HG03097 (cell line): ENCODE measurements at regions not wholly inside any gene's neighbourhood (a gene's known extent, or its start where the extent isn't known, plus 50 kb on each side); places are given as distances from the start of the nearest gene placed in this dataset.

ENCODE experiments used
- ATAC-seq: cut with Tn5 transposase; IDR thresholded peaks from one replicate; pipeline ENCODE4 v1.9.1; 2021; ENCODE audit not compliant: unreplicated experiment, low FRiP score

DNA sequence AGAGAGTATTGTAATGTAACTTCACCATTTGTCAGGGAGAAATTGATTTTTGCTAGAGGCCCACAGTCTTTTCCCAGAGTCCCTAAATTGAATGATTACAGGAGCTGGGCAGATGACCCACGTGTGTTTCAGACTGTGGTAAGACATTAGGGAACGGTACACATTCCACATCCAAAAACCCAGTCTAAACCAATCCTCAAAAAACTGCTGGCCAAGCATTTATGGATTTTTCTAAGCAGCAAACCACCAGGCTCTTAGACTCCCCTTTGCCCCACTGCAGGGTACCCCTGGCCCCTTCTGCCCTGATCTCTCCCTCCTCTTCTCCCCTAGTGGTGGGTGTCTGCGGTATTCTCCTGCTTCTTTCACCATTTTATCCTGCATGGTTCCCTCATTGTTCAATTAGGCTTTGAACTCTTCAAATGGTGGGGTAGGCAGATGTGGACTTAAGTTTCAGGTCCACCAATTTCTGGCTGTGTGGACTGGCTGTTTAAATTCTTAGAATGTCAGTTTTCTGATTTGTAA is 135.5 kb upstream of the SORCS3 start:
- no peak for ATAC-seq

GRCh38 chr10:104509981-104510380 is 131.1 kb upstream of the SORCS3 start:
- no peak for ATAC-seq

DNA sequence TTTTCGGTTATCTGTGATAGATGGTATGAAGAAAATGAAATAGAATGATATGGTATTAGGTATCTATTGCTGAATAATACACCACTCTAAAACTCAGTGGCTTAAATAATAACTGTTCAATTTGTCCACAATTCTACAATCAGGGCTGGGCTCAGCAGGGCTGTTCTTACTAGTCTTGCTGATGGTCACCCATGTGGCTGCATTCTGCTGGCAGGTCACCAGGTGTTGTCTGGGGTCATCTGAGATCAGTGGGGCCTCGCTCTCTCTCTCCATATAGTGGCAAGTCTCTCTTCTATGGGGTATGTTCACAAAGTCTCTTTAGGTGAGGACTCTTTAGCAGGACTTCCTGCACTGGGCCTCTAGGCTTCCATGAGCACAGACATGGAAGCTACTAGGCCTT is 130.4 kb upstream of the SORCS3 start:
- ATAC-seq: no peak

GRCh38 chr10:104512800-104513199 is 128.3 kb upstream of the SORCS3 start:
- no peak for ATAC-seq

DNA sequence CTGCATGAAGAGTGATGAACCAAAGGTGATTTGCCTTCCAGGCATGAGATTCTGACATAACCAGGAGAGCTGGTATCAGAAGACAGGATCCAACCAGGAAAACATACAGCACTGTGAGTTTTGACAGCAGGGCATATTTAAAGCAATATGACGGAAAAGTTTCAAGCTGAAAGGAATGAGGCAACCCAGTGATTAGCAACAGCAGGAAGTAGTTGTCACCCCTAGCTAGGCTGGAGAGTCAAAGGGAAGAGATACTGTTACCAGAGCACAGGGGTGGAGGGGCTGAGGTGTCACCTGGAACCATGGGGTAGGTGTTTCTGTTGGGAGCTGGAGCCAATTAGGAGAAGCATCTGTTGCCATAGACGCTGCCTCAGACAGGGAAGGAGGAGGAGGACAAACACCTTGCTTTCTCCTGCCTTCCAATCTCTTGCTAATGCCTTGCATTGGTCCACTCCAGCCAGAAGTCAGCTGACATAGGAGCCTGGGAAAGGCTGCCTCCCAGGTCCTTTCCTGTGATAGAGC is 125.4 kb upstream of the SORCS3 start:
- no peak for ATAC-seq

- no peak for ATAC-seq
Measured at GRCh38 chr10:104516986-104517385, 124.1 kb upstream of the SORCS3 start.

DNA sequence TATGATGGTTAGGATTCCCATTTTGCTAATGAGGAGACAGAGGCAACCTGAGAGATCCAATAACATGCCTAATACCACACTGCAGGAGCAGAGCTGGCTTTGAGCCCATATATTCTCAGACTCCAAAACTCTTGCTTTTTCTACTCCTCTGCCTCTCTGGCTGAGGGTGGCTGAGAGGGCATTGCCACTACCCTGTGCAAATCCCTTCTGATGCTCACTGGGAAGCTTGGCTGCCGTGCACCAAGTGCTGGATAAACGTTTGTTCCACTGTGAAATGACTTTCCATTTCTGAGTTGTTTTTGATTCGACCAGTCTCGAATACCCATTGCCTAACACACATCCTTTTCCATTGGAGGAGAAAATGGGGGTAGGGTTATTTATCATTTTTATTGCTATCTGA is 123.1 kb upstream of the SORCS3 start:
- no peak for ATAC-seq

- no peak for ATAC-seq
Measured at GRCh38 chr10:104518891-104519290, 122.2 kb upstream of the SORCS3 start.

DNA sequence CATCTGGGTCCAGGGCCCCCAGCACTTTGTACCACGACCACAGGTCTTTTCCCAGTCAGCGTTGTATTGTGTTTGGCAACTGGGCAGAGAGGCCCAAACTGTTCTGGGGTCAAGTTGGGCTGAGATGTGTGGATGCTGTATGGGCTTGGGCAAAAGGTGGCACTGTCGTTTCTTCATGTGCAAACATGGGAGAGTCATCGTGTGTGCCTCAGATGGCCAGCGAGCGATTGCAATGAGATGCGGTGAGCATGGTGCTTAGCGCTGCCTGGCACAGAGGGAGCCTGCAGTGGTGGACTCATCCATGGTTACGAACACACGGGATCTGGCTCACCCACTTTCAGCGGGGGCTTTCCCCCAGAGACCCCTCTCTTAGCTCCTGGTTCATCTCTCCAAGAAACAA is 120.4 kb upstream of the SORCS3 start:
- ATAC-seq: no peak

DNA sequence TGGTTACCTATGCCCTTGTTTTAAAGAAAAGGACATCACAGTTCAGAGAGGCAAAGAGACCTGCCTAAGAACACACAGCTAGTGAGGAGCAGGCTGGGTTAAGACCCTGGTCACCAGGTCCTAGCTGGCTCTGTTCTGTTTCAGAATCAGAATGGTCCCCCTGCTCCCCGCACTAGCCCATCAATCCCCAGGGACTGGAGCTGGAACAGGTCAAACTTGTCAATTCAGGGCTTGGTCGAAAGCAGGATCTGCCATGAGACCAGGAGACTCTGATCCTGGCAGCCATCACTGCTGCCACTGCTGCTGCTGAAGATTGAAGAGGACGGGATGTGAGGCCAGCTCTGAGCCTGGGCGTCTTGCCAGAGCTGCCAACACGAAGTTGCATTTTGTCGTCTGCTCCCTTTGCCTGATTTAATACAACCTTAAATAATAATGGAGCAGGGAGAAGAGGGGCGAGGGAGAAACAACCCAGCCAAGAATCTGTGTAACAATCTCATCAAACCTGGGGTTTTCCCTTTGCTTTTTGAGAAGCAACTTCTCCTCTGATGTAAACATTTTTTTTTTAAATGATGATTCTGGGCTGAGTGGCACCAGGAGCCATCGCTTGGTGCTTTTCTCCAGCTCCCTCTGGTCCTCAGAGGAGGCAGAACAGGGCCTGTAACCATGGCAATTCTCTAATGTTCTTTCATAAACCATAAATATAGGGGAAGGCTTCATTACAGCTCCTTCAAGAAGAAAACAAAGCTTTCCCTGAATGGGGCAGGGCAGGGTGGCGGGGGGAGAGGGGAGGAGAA is 119.0 kb upstream of the SORCS3 start:
- no peak for ATAC-seq

GRCh38 chr10:104526188-104526587 is 114.9 kb upstream of the SORCS3 start:
- no peak for ATAC-seq

DNA sequence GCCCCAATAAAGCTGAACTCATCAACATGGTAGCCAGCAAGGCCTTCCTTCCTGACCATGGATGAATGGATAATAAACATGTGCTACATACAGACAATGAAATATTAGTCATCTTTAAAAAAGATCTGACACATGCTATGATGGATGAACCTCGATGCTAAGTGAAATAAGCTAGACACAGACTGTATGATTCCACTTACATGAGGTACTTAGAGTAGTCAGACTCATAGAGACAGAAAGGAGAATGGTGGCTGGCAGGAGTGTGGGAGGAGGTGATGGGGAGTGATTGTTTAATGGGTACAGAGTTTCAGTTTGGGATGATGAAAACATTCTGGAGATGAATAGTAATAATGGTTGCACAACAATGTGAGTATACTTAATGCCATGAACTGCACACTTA is 114.1 kb upstream of the SORCS3 start:
- ATAC-seq: no peak

DNA sequence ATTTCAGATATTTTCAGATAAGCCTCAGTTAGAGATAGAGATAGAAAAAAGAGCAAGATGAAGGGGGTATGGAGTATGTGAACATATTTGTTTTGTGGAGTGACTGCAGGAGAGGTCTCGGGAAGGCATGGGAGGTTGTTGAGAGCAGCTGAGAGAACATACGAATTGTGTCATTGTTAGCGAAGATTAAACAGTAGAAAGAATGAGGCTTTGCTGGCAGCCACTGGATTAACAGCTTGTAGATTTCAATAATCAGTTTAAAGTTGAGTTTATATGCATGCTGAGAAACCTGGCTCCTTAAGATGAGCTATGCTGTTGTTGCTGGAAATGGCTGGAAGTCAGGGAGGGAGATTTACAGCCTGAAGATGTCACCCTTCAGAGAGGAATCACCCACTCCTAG is 100.9 kb upstream of the SORCS3 start:
- no peak for ATAC-seq

- no peak for ATAC-seq
Measured at GRCh38 chr10:104541820-104542219, 99.3 kb upstream of the SORCS3 start.

DNA sequence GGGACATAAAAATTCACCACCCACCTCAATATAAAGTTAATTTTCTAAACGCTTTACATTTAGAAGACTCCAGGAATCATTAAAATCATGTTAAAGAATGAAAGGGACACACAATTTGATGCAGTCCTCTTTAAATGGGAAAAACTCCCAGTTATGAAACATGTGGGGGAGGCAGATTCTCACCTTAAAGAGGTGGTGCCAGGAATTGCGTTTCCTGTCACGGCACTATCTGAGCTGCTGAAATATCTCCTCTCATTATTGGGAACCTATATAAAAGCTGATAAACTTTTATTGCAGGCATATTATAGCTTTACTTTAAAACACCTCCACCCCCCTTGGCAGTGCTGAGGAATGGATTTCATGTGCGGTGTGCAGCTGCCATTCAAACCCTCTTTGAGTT is 94.8 kb upstream of the SORCS3 start:
- no peak for ATAC-seq

DNA sequence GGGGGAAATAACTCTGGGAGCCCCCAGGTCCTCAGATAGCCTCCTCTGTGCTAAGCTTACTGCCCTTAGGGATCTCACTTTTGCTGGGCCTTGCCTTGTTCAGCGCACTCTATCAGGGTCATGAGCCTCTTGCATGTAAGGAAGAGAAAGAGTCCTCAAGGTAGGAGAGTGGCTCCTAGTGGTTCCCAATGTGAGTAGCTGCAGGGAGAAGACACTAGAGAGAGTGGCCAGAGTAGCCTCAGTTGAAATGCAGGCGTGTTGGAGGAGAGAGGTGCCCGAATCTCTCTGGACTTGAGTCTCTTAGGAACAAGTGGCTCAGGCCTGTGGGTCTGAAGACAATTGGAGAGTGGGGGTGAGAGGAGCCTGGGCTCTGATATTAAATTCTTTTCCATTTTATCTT is 94.3 kb upstream of the SORCS3 start:
- no peak for ATAC-seq

DNA sequence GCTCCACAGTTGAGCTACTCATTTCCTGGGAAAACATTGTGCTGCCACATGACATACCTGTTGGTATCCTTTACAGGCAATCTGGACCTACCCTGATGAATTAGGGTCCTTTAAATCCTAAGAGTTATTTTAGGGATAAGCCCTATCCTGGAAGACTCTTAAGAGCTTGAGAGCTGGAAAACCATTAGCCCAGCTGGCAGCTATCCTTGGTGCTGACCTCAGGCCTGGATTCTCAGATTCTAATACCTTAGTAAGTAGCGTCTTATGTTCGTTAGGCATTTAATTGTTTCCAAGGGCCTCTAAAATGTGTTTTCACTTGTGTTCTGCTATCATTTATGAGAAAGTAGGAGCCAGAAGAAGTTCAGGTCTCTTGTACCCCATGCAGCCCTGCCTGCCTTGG is 93.0 kb upstream of the SORCS3 start:
- ATAC-seq: no peak

DNA sequence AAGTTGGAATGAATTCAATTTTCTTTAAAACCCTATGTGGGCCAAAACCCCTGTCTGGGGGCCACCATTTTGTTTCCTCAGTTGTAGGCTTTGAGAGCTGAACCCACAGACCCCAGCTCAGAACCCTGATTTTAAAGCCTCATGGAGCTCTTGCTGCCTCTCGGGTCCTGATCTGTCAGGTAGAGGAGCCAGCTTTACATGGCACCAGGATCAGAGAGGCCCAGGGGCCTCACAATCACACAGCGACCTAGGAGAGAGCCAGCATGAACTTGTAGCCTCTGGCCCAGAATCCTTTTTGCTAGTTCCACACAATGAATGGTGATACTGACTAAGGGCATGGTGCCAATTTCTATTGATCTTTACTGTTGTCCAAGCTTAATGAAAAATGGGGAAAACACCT is 84.3 kb upstream of the SORCS3 start:
- ATAC-seq: no peak

DNA sequence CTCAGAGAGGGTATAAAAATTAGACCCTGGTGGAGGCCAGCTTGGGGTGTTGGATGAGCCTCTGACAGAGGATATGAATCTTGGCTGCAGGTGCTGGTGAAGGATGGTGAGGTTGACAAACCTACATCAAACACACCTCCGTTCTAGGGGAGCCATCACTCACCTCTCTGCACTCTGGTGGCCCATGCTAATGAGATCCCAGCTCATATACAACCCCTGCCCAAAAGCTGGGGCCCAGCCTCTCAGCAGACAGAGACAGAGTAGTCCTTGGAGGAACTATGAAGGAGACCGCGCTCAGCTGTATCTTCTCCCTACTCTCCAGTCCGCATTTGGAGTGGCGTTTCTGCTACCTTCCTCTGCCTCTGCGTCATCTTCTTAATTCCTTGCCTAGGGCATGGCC is 83.1 kb upstream of the SORCS3 start:
- no peak for ATAC-seq

DNA sequence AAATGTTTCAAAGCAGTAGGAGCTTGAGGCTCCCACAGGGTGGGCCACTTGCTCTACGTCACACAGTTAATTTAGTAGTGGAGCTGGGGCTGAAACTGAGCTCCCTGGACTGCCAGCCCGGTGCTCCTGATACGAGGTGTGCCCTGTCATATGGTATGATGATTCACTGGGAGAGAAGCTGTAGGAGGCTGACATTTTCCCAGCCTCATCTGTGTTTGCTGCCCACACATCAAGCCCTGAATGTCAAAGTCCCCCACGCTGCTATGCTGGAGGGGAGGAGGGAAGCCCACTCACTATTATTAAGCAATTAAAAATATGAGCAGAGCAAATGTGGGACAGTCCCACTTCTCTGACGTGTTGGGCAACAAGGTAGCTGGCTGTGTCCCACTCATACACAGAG is 81.2 kb upstream of the SORCS3 start:
- no peak for ATAC-seq

DNA sequence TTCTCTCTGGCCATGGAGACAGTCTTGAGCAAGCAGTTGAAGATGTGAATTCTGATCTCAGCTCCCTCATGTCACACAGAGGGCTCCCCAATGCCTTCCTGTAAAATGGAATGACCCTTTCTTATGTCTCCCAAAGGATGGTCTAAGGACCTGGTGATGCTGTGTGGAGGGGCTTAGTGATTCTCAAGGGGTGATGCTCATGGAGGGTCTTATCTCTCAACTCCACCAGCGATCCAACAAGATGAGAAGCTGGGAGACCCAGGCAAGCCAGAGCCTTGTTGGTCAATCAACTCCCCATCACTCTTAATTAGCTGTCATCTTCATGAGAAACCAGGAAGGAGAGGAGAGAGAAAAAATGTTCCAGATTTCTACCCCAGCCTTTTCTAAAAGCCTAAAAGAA is 78.0 kb upstream of the SORCS3 start:
- no peak for ATAC-seq

DNA sequence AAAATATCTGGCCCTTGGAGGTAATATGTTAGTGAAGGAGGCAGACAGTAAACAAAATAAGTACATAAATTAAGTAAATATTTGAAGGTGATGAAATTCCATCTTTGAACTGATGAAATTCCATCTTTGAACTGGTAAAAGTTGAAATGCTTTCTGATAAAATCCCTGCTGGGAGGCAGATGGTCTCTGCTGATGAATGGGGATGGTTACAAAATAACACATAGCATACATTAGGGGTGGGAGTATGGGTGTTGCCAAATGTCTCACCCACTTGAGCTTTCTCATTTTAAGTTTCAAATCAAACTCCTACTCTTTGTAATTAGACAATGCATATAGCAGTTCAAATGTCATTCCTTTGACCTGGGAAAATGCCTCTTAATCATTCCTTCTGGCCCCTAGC is 77.5 kb upstream of the SORCS3 start:
- no peak for ATAC-seq
